GM12864 (cell line): ENCODE measurements at regions not wholly inside any gene's neighbourhood (a gene's known extent, or its start where the extent isn't known, plus 50 kb on each side); places are given as distances from the start of the nearest gene placed in this dataset.

Source experiments
- DNase-seq: peaks from one replicate; pipeline ENCODE4 v3.0.0-alpha.2; 2011; ENCODE audit warnings: low read depth
- H3K4me3 ChIP-seq: 2 replicates; pipeline ENCODE4 v1.5.1; 2011; ENCODE audit warnings: mild to moderate bottlenecking, low read depth, low read length, control low read depth
- TF ChIP-seq, protein P1 (sequence below): IDR thresholded peaks from 2 replicates; pipeline ENCODE4 v1.5.1; 2011; ENCODE audit warnings: low read depth, mild to moderate bottlenecking, moderate library complexity, low read length, control low read depth, inconsistent platforms; ENCODE audit errors: missing control alignments

DNA sequence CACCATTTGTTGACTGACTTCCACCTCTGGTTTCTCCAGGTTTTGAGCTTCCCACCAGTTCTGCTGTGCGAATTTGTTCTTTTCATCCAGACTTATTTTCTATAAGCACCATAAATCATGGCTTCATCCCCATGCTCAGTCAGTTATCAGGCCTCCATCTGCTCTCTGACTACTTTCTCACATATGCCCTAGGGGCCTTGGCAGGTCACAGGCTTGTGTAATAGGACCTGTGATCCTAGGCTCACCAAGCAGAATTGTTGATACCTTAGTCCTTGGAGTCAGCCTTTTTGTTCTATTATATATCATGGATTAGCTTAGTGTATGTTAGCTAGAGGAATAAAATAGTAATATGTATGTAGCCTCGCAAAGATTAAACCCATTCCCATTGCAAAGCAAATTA, 284.2 kb upstream of the TANK start:
- DNase-seq, result no peak
- TF ChIP-seq, protein P1, sequence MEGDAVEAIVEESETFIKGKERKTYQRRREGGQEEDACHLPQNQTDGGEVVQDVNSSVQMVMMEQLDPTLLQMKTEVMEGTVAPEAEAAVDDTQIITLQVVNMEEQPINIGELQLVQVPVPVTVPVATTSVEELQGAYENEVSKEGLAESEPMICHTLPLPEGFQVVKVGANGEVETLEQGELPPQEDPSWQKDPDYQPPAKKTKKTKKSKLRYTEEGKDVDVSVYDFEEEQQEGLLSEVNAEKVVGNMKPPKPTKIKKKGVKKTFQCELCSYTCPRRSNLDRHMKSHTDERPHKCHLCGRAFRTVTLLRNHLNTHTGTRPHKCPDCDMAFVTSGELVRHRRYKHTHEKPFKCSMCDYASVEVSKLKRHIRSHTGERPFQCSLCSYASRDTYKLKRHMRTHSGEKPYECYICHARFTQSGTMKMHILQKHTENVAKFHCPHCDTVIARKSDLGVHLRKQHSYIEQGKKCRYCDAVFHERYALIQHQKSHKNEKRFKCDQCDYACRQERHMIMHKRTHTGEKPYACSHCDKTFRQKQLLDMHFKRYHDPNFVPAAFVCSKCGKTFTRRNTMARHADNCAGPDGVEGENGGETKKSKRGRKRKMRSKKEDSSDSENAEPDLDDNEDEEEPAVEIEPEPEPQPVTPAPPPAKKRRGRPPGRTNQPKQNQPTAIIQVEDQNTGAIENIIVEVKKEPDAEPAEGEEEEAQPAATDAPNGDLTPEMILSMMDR, result no peak
- H3K4me3 ChIP-seq, result no peak overlapping the region

DNA sequence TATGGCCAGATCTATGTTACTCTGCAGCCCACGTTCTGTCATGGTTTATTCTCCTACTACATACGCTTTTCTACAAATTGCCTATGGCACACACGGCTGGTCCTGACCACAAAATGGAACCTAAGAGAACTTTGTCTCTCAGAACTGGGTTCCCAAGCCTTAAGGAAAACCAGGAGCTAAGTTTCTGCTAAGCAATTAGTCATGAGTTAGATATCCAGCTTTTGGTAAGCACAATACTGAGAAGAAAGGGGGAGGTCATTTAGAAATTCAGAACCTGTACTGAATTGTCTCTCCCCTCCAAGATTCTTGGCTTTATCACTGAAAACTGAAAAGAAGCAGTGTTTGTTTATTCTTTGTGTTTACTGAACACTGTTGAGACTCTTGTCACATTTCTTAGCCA, 283.5 kb upstream of the TANK start:
- DNase-seq, result no peak
- no peak overlapping the region for H3K4me3 ChIP-seq
- TF ChIP-seq, protein P1, result no peak

DNA sequence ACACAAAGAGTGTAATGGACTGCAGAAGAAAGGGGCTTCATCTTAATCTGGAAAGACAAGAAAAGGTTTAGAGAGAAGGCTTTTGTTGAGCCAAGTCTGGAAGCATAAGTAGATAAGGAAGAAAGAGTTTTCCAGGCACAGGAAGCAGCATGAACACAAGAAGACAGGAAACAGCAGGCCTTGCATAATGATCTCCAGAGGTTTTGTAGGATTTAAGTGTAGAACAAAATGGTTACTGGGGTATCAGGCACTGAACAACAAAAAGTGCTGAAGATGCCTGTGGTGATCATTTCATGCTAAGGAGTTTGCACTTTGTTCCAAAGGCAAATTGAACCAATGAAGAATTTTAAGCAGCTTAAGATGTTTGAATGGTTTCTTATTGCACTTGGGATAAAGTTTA, 281.6 kb upstream of the TANK start:
- no peak for DNase-seq
- TF ChIP-seq, protein P1, result no peak
- no peak overlapping the region for H3K4me3 ChIP-seq

GRCh38 chr2:160882906-160883305, 277.3 kb upstream of the TANK start:
- DNase-seq, result no peak
- TF ChIP-seq, protein P1, result no peak
- H3K4me3 ChIP-seq, result no peak overlapping the region

DNA sequence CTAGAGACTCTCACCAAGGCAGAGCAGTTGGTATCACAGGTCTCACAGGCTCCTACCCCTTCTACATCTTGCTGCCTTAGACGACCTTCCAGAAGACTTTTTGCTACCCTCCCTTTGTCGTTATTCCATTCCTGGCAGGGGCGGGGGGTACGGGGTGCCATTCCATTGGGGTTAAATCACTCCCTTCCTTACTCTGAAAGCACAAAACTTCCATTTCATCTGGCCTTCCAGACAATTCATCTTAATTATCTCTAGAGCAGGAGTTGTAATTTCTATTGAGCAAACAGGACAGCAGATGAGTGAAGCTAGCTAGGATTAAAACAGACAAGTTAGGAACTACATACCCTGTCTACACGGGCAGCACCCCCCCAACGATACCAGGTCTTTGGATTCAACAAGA, 276.2 kb upstream of the TANK start:
- no peak for DNase-seq
- H3K4me3 ChIP-seq, result no peak overlapping the region
- TF ChIP-seq, protein P1, result no peak

DNA sequence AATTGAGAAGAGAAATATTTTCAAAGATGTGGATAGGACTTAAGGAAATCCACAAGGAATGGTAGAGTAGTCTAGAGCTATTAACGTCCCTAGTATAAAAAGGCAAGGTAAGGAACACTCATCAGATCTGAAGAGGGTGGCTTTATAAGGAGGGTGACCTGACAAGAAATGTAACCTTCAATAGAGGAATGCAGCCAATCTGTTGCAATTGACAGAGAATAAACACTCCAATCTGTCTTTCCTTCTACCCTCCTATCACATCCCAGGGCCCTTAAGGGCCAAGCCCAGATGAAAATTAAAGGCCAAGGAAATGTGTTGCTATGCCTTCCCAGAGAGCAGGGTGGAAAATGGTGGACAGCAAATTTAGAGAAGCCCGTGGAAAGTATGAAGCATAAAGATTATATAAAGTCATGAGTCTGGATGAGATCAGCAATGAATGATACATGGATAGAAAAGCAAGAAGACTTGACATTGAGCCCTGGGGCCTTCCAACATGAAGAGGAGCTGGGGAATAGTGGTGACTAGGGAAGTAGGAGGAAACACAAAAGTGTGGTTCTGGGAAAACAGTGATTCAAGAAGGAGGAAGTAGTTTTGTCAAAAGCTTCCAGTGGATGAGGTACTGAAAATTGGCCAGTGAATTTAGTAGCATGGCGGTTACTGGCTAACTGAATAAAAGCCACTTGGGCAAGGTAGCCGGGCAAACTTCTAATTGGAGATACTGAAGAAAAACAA, 270.6 kb upstream of the TANK start:
- H3K4me3 ChIP-seq, result no peak overlapping the region
- TF ChIP-seq, protein P1, result no peak
- no peak for DNase-seq

- no peak overlapping the region for H3K4me3 ChIP-seq
- TF ChIP-seq, protein P1, result no peak
- DNase-seq, result no peak
Measured at GRCh38 chr2:160890667-160891352, 269.4 kb upstream of the TANK start.
